ENCODE measurements at regions not wholly inside any gene's neighbourhood (a gene's known extent, or its start where the extent isn't known, plus 50 kb on each side); places are given as distances from the start of the nearest gene placed in this dataset.

- Histone ChIP-seq H3K4me3 (ENCODE audit: control extremely low read depth in 1 of 5, extremely low read depth in 1 of 5, insufficient read depth in 1 of 5, low read depth in 2 of 5, low read length in 4 of 5) (no peak overlapping the region), H3K9me3 (ENCODE audit: control extremely low read depth in 1 of 3, control insufficient read depth in 2 of 3, insufficient read depth in 1 of 3, low read length in 2 of 3) (no peaks in the 10 kb centered on the region), H3K4me2 (replicated peaks; ENCODE audit: low read depth, low read length, poor library complexity, severe bottlenecking) (peak overlapping the region; percentile 26), H3K79me2 (ENCODE audit: control insufficient read depth, insufficient read depth, low read length) (no peaks in the 10 kb centered on the region), H2AFZ (ENCODE audit: insufficient read depth, low read depth, low read length, poor library complexity, severe bottlenecking) (peak overlapping the region; percentile 57), H3K9ac (ENCODE audit: low read length) (peak overlapping the region; percentile 5), H3K27ac (ENCODE audit: low read length in 2 of 2) (no peak overlapping the region), H3K4me1 (ENCODE audit: control insufficient read depth in 2 of 2, insufficient read depth in 2 of 2, low read length in 2 of 2) (no peaks in the 10 kb centered on the region), H3K36me3 (replicated peaks in 1 of 2; ENCODE audit: control extremely low read depth in 1 of 2, control insufficient read depth in 1 of 2, extremely low read depth in 1 of 2, insufficient read depth in 2 of 2, low read length in 1 of 2) (no peaks in the 10 kb centered on the region), H4K20me1 (ENCODE audit: control insufficient read depth, insufficient read depth, low read length, poor library complexity, severe bottlenecking) (no peaks in the 10 kb centered on the region), H3K27me3 (replicated peaks in 1 of 4; ENCODE audit: control extremely low read depth in 1 of 4, control insufficient read depth in 3 of 4, insufficient read depth in 4 of 4, low read length in 3 of 4) (no peaks in the 10 kb centered on the region)
- CTCF ChIA-PET = no interaction called here
- peak overlapping the region; percentile 66 for H3K4me3 Mint-ChIP-seq
- H3K27me3 Mint-ChIP-seq = no peaks in the 10 kb centered on the region
- DNase-seq = no peak
- TF ChIP-seq EZH2 (IDR thresholded peaks at IDR 0.05; ENCODE audit: borderline replicate concordance, insufficient read depth, low read depth, low read length, poor library complexity, severe bottlenecking) (no peak), CTCF (IDR thresholded peaks at IDR 0.05) (no peak)
- H3K4me1 Mint-ChIP-seq = peaks cover 4% of the 10 kb centered on the region
- POLR2A ChIA-PET = no interaction called here
- ATAC-seq (ENCODE audit: low read depth) = no peak
- intact Hi-C loops (cut with micrococcal nuclease) = no loop called here
- 32% methylated on average over 4 of the region's 6 CpGs for WGBS (ENCODE audit: insufficient coverage)
- no peaks in the 10 kb centered on the region for H3K9me3 Mint-ChIP-seq (ENCODE audit: insufficient read depth)
- H3K27ac Mint-ChIP-seq = no peak overlapping the region
Measured at GRCh38 chr2:107712857-107713256, 113.8 kb upstream of the RGPD4 start.

- POLR2A ChIA-PET = no interaction called here
- WGBS (ENCODE audit: insufficient coverage) = no CpG with 5 or more reads among the region's 5 CpGs
- TF ChIP-seq EZH2 (IDR thresholded peaks at IDR 0.05; ENCODE audit: borderline replicate concordance, insufficient read depth, low read depth, low read length, poor library complexity, severe bottlenecking) (no peak), CTCF (IDR thresholded peaks at IDR 0.05) (no peak)
- no peaks in the 10 kb centered on the region for H3K9me3 Mint-ChIP-seq (ENCODE audit: insufficient read depth)
- Histone ChIP-seq H3K9ac (ENCODE audit: low read length) (no peak overlapping the region), H3K79me2 (ENCODE audit: control insufficient read depth, insufficient read depth, low read length) (no peaks in the 10 kb centered on the region), H4K20me1 (ENCODE audit: control insufficient read depth, insufficient read depth, low read length, poor library complexity, severe bottlenecking) (no peaks in the 10 kb centered on the region), H3K4me2 (replicated peaks; ENCODE audit: low read depth, low read length, poor library complexity, severe bottlenecking) (no peak overlapping the region), H3K9me3 (ENCODE audit: control extremely low read depth in 1 of 3, control insufficient read depth in 2 of 3, insufficient read depth in 1 of 3, low read length in 2 of 3) (no peaks in the 10 kb centered on the region), H3K36me3 (replicated peaks in 1 of 2; ENCODE audit: control extremely low read depth in 1 of 2, control insufficient read depth in 1 of 2, extremely low read depth in 1 of 2, insufficient read depth in 2 of 2, low read length in 1 of 2) (no peaks in the 10 kb centered on the region), H2AFZ (ENCODE audit: insufficient read depth, low read depth, low read length, poor library complexity, severe bottlenecking) (no peak overlapping the region), H3K27me3 (replicated peaks in 1 of 4; ENCODE audit: control extremely low read depth in 1 of 4, control insufficient read depth in 3 of 4, insufficient read depth in 4 of 4, low read length in 3 of 4) (no peaks in the 10 kb centered on the region), H3K4me1 (ENCODE audit: control insufficient read depth in 2 of 2, insufficient read depth in 2 of 2, low read length in 2 of 2) (no peaks in the 10 kb centered on the region), H3K27ac (ENCODE audit: low read length in 2 of 2) (no peak overlapping the region), H3K4me3 (ENCODE audit: control extremely low read depth in 1 of 5, extremely low read depth in 1 of 5, insufficient read depth in 1 of 5, low read depth in 2 of 5, low read length in 4 of 5) (no peak overlapping the region)
- H3K27me3 Mint-ChIP-seq = no peaks in the 10 kb centered on the region
- DNase-seq (no peak), ATAC-seq (ENCODE audit: low read depth) (no peak)
- H3K27ac Mint-ChIP-seq = no peak overlapping the region
- H3K4me1 Mint-ChIP-seq = peaks cover 4% of the 10 kb centered on the region
- no peak overlapping the region for H3K4me3 Mint-ChIP-seq
- intact Hi-C loops (cut with micrococcal nuclease) = no loop called here
- CTCF ChIA-PET = no interaction called here
Measured at GRCh38 chr2:107717661-107718060, 109.0 kb upstream of the RGPD4 start.

All from B cell (primary cell).